Panc1 (cell line): ENCODE measurements at regions not wholly inside any gene's neighbourhood (a gene's known extent, or its start where the extent isn't known, plus 50 kb on each side); places are given as distances from the start of the nearest gene placed in this dataset.

ENCODE experiments used
- ATAC-seq: fragments of 200-7000 bp; cut with Tn5 transposase; 2 replicates; pipeline ENCODE4 v1.9.1; 2020; ENCODE audit warnings: mild to moderate bottlenecking, moderate library complexity
- BruUV-seq: library from RNA; stranded (reverse); fragments of 400-500 nt; replicated peaks from 2 replicates; lab custom pipeline; 2021; lab: Mats Ljungman, UMichigan
- CTCF ChIA-PET: fragments of 300-600 bp; sonication (Branson Sonifier 250); formaldehyde crosslinking; loops from one replicate; lab custom pipeline; 2022; ENCODE audit warnings: antibody characterized with exemption; lab: Charles Lee
- POLR2A ChIA-PET: fragments of 300-600 bp; sonication (Branson Sonifier 250); formaldehyde crosslinking; loops from one replicate; lab custom pipeline; 2022; ENCODE audit warnings: antibody characterized with exemption; lab: Charles Lee
- DNase-seq: peaks from one replicate; pipeline ENCODE4 v3.0.0-alpha.2; 2010; ENCODE audit warnings: low read depth, low spot score
- H3K27ac ChIP-seq: 2 replicates; pipeline ENCODE4 v1.5.1; 2011; ENCODE audit warnings: mild to moderate bottlenecking, low read length, inconsistent platforms
- H3K27me3 ChIP-seq: fragments of 200-500 bp; sonication (Bioruptor generic); 2 replicates; pipeline ENCODE4 v1.6.0; 2014; ENCODE audit warnings: low read length, inconsistent platforms; ENCODE audit not compliant: control insufficient read depth, insufficient read depth
- H3K36me3 ChIP-seq: fragments of 200-500 bp; sonication (Bioruptor generic); 2 replicates; pipeline ENCODE4 v1.5.1; 2014; ENCODE audit warnings: inconsistent platforms, mild to moderate bottlenecking, low read length, moderate library complexity; ENCODE audit not compliant: control insufficient read depth, insufficient read depth
- H3K4me1 ChIP-seq: 2 replicates; pipeline ENCODE4 v1.5.1; 2011; ENCODE audit warnings: inconsistent platforms, mild to moderate bottlenecking, low read length, moderate library complexity; ENCODE audit not compliant: control insufficient read depth, insufficient read depth
- H3K4me3 ChIP-seq, 2 experiments: 2 replicates each; pipeline ENCODE4 v1.5.1; 2011 to 2012; ENCODE audit warnings: low read depth in 2 of 2, low read length in 2 of 2, mild to moderate bottlenecking in 2 of 2, inconsistent platforms in 1 of 2, moderate library complexity in 1 of 2
- H3K9me3 ChIP-seq: fragments of 200-500 bp; sonication (Bioruptor generic); 2 replicates; pipeline ENCODE4 v1.5.1; 2014; ENCODE audit warnings: low read depth, mild to moderate bottlenecking, inconsistent platforms, low read length, moderate library complexity; ENCODE audit not compliant: control insufficient read depth, insufficient read depth
- CTCF ChIP-seq: fragments of 450-650 bp; IDR thresholded peaks from 2 replicates; pipeline ENCODE4 v1.5.1; 2017; ENCODE audit warnings: mild to moderate bottlenecking
- POLR2AphosphoS5 ChIP-seq: IDR thresholded peaks from 2 replicates; pipeline ENCODE4 v1.6.1; 2012; ENCODE audit warnings: mild to moderate bottlenecking, low read depth, low read length, moderate library complexity
- REST ChIP-seq, 2 experiments: IDR thresholded peaks; 2 replicates each; pipeline ENCODE4 v1.6.1; 2011 to 2012; ENCODE audit warnings: low read depth in 2 of 2, control low read depth in 1 of 2, low read length in 1 of 2, mild to moderate bottlenecking in 1 of 2, moderate library complexity in 1 of 2; ENCODE audit not compliant: insufficient read depth in 1 of 2
- SIN3A ChIP-seq: IDR thresholded peaks from 2 replicates; pipeline ENCODE4 v1.6.1; 2012; ENCODE audit warnings: low read depth, mild to moderate bottlenecking, low read length, moderate library complexity, borderline replicate concordance; ENCODE audit not compliant: insufficient read depth
- TCF7L2 ChIP-seq: IDR thresholded peaks from 2 replicates; pipeline ENCODE4 v1.6.1; 2011; ENCODE audit warnings: mild to moderate bottlenecking, low read depth, low read length, inconsistent platforms
- in situ Hi-C: cut with HindIII; loops from 2 replicates; pipeline ENCODE4 v1.10.0; 2016; ENCODE audit warnings: low sequenced_read_pairs, low pct_unique_long_range_greater_than_20kb
- intact Hi-C: fragments of 100-400 bp; cut with micrococcal nuclease; formaldehyde crosslinking; loops from one replicate; pipeline ENCODE4 v1.10.0; 2022; ENCODE audit not compliant: unreplicated experiment

- DNase-seq (no peak), ATAC-seq (no peak)
- no peak overlapping the region for H3K4me3 ChIP-seq
- no peaks in the 10 kb centered on the region for H3K4me1 ChIP-seq
- ChIA-PET CTCF (interaction anchor here (0.6 kb wide), 1 partner anchor 172 kb away, joined by 8 read pairs; no protein-coding TSS in a partner anchor), POLR2A (no interaction called here)
- in situ Hi-C loops = no loop called here
- H3K27me3 ChIP-seq = no peaks in the 10 kb centered on the region
- BruUV-seq = no TSS peak
- H3K27ac ChIP-seq = no peak overlapping the region
- intact Hi-C loops = no loop called here
- no peaks in the 10 kb centered on the region for H3K9me3 ChIP-seq
- TF ChIP-seq REST (IDR thresholded peaks at IDR 0.05; ENCODE audit: insufficient read depth in 1 of 2, low read depth in 2 of 2, low read length in 1 of 2) = no peak
- no peak for TF ChIP-seq POLR2AphosphoS5
- peak; percentile 26 for TF ChIP-seq CTCF
- no peak for TF ChIP-seq TCF7L2
- no peaks in the 10 kb centered on the region for H3K36me3 ChIP-seq
Observed at GRCh38 chr2:161570424-161571050, 53.7 kb upstream of the SLC4A10 start.

GRCh38 chr2:161571051-161571429 is 53.2 kb upstream of the SLC4A10 start:
- in situ Hi-C loops = no loop called here

More at GRCh38 chr2:161571051-161571429, 53.2 kb upstream of the SLC4A10 start:
- intact Hi-C loops = no loop called here
- Histone ChIP-seq H3K36me3 (no peaks in the 10 kb centered on the region), H3K27ac (no peak overlapping the region), H3K4me3 (no peak overlapping the region), H3K9me3 (no peaks in the 10 kb centered on the region), H3K4me1 (no peaks in the 10 kb centered on the region), H3K27me3 (no peaks in the 10 kb centered on the region)
- ChIA-PET CTCF (interaction anchor here (0.6 kb wide), 1 partner anchor 172 kb away, joined by 8 read pairs; no protein-coding TSS in a partner anchor), POLR2A (no interaction called here)
- DNase-seq (no peak), ATAC-seq (no peak)
- no TSS peak for BruUV-seq
- TF ChIP-seq POLR2AphosphoS5 (no peak), SIN3A (no peak), REST (IDR thresholded peaks at IDR 0.05; ENCODE audit: insufficient read depth in 1 of 2, low read depth in 2 of 2, low read length in 1 of 2) (no peak), TCF7L2 (no peak), CTCF (no peak)
